MM.1S (cell line): ENCODE measurements at regions not wholly inside any gene's neighbourhood (a gene's known extent, or its start where the extent isn't known, plus 50 kb on each side); places are given as distances from the start of the nearest gene placed in this dataset.

ENCODE experiments used
- DNase-seq: peaks from one replicate; pipeline ENCODE4 v3.0.0-alpha.2; 2015
- H2AFZ ChIP-seq: fragments of 300-600 bp; sonication (generic); 2 replicates; pipeline ENCODE4 v1.6.0; 2016; ENCODE audit warnings: antibody characterized with exemption, low read length
- H3F3A ChIP-seq: fragments of 300-600 bp; sonication (generic); 2 replicates; pipeline ENCODE4 v1.6.1; 2016; ENCODE audit warnings: mild to moderate bottlenecking, antibody characterized with exemption, low read length, moderate library complexity, mixed read lengths; ENCODE audit not compliant: insufficient read depth
- H3K27ac ChIP-seq: fragments of 300-600 bp; sonication (generic); 2 replicates; pipeline ENCODE4 v1.5.1; 2016; ENCODE audit warnings: mild to moderate bottlenecking, low read length
- H3K27me3 ChIP-seq: fragments of 300-600 bp; sonication (generic); replicated peaks from 2 replicates; pipeline ENCODE4 v1.6.0; 2016; ENCODE audit warnings: low read length; ENCODE audit not compliant: insufficient read depth
- H3K36me3 ChIP-seq: fragments of 300-600 bp; sonication (generic); replicated peaks from 2 replicates; pipeline ENCODE4 v1.6.1; 2016; ENCODE audit warnings: mild to moderate bottlenecking, low read length, mixed read lengths; ENCODE audit not compliant: insufficient read depth
- H3K4me1 ChIP-seq: fragments of 300-600 bp; sonication (generic); 2 replicates; pipeline ENCODE4 v1.6.1; 2016; ENCODE audit warnings: low read length, mixed read lengths
- H3K4me2 ChIP-seq: fragments of 300-600 bp; sonication (generic); 2 replicates; pipeline ENCODE4 v1.6.0; 2016; ENCODE audit warnings: low read depth, low read length
- H3K4me3 ChIP-seq: fragments of 300-600 bp; sonication (generic); 2 replicates; pipeline ENCODE4 v1.5.1; 2016; ENCODE audit warnings: low read length, mixed read lengths
- H3K79me2 ChIP-seq: fragments of 300-600 bp; sonication (generic); 2 replicates; pipeline ENCODE4 v1.6.1; 2016; ENCODE audit warnings: mixed run types, low read length, mixed read lengths
- H3K9ac ChIP-seq: fragments of 300-600 bp; sonication (generic); 2 replicates; pipeline ENCODE4 v1.6.1; 2016; ENCODE audit warnings: low read length, mixed read lengths
- H3K9me2 ChIP-seq: fragments of 300-600 bp; sonication (generic); replicated peaks from 2 replicates; pipeline ENCODE4 v1.6.1; 2016; ENCODE audit warnings: mild to moderate bottlenecking, low read length, mixed read lengths; ENCODE audit not compliant: insufficient read depth
- H3K9me3 ChIP-seq: fragments of 300-600 bp; sonication (generic); replicated peaks from 2 replicates; pipeline ENCODE4 v1.6.1; 2016; ENCODE audit warnings: mild to moderate bottlenecking, low read length, mixed read lengths; ENCODE audit not compliant: insufficient read depth
- H4K20me1 ChIP-seq: fragments of 300-600 bp; sonication (generic); 2 replicates; pipeline ENCODE4 v1.6.1; 2016; ENCODE audit warnings: mild to moderate bottlenecking, low read length, moderate library complexity, mixed read lengths; ENCODE audit not compliant: insufficient read depth
- CTCF ChIP-seq: fragments of 300-600 bp; sonication (generic); IDR thresholded peaks from 2 replicates; pipeline ENCODE4 v1.5.1; 2016; ENCODE audit warnings: antibody characterized with exemption, low read length, mixed read lengths
- EZH2 ChIP-seq: fragments of 300-600 bp; sonication (generic); optimal IDR thresholded peaks from 2 replicates; pipeline ENCODE3; 2017; ENCODE audit warnings: low read depth, mild to moderate bottlenecking, antibody characterized with exemption, low read length, mixed read lengths
- EZH2phosphoT487 ChIP-seq: fragments of 300-600 bp; sonication (generic); IDR thresholded peaks from 2 replicates; pipeline ENCODE4 v1.6.1; 2018; ENCODE audit warnings: antibody characterized with exemption, low read length

GRCh38 chr21:15229390-15229789 lies 164.6 kb upstream of the NRIP1 start:
- no peak overlapping the region for H2AFZ ChIP-seq
- H3F3A ChIP-seq: no peaks in the 10 kb centered on the region
- H3K9me2 ChIP-seq: no peaks in the 10 kb centered on the region
- no peaks in the 10 kb centered on the region for H4K20me1 ChIP-seq
- H3K9ac ChIP-seq: no peak overlapping the region
- H3K27me3 ChIP-seq: no peaks in the 10 kb centered on the region
- no peak overlapping the region for H3K27ac ChIP-seq
- H3K79me2 ChIP-seq: no peaks in the 10 kb centered on the region
- no peak for TF ChIP-seq EZH2
- no peak for TF ChIP-seq EZH2phosphoT487
- TF ChIP-seq CTCF: no peak
- H3K36me3 ChIP-seq: no peaks in the 10 kb centered on the region
- no peaks in the 10 kb centered on the region for H3K9me3 ChIP-seq
- no peaks in the 10 kb centered on the region for H3K4me1 ChIP-seq
- DNase-seq: no peak
- H3K4me2 ChIP-seq: no peak overlapping the region
- H3K4me3 ChIP-seq: no peak overlapping the region

GRCh38 chr21:15233611-15234010 lies 168.8 kb upstream of the NRIP1 start:
- Histone ChIP-seq H3K4me2 (no peak overlapping the region), H3K27me3 (no peaks in the 10 kb centered on the region), H3K4me3 (no peak overlapping the region), H3K4me1 (no peaks in the 10 kb centered on the region), H3K79me2 (no peaks in the 10 kb centered on the region), H3K36me3 (no peaks in the 10 kb centered on the region), H3K9me3 (no peaks in the 10 kb centered on the region), H3F3A (no peaks in the 10 kb centered on the region), H3K9me2 (no peaks in the 10 kb centered on the region), H3K9ac (no peak overlapping the region), H3K27ac (no peak overlapping the region), H2AFZ (no peak overlapping the region), H4K20me1 (no peaks in the 10 kb centered on the region)
- no peak for DNase-seq
- no peak for TF ChIP-seq CTCF
- TF ChIP-seq EZH2: no peak
- no peak for TF ChIP-seq EZH2phosphoT487

DNA sequence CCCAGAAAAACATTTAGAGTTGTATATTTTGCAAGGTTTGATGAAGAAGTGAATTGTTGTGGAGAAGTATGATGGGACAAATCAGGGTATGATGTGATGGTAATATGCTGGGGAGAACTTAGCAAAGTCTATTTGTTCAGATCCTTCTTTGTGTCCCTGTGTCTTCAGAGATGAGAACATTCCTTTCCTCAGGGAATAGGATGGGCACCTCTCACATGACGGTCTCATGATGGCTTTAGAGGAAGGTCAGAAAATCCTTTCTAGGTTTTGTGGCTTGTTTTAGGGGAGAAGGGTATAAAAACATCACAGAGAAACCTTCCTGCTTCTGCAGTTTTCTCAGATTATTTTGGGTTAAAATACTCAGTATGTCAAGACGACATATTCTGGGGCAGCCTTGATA lies 171.3 kb upstream of the NRIP1 start:
- H3F3A ChIP-seq: no peaks in the 10 kb centered on the region
- no peaks in the 10 kb centered on the region for H3K9me2 ChIP-seq
- H2AFZ ChIP-seq: no peak overlapping the region
- DNase-seq: no peak
- H3K9ac ChIP-seq: no peak overlapping the region
- H3K79me2 ChIP-seq: no peaks in the 10 kb centered on the region
- H4K20me1 ChIP-seq: no peaks in the 10 kb centered on the region
- no peaks in the 10 kb centered on the region for H3K36me3 ChIP-seq
- H3K27ac ChIP-seq: no peak overlapping the region
- H3K4me2 ChIP-seq: no peak overlapping the region
- H3K4me3 ChIP-seq: no peak overlapping the region
- no peaks in the 10 kb centered on the region for H3K4me1 ChIP-seq
- H3K9me3 ChIP-seq: no peaks in the 10 kb centered on the region
- H3K27me3 ChIP-seq: no peaks in the 10 kb centered on the region
- TF ChIP-seq EZH2phosphoT487 (no peak), EZH2 (no peak), CTCF (no peak)

DNA sequence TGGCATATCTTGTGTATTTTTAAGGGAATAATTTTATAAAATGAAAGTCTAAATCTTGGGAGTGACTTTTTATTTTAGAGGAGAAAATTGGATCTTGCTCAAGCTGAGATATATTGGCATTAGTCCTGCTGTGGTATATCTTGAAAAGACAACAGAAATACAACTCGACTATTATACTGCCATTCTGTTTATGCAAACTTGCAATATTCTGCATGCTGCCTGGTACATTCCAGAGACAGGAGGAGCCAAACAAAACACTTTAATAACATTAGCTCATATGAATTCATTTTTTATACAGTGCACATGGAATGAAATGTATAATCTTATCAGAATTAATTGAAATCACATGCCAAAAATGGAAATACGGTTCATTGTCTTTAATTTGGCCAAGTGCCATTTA lies 176.0 kb upstream of the NRIP1 start:
- no peak overlapping the region for H2AFZ ChIP-seq
- no peaks in the 10 kb centered on the region for H3K79me2 ChIP-seq
- H4K20me1 ChIP-seq: no peaks in the 10 kb centered on the region
- no peak overlapping the region for H3K4me2 ChIP-seq
- H3K9me2 ChIP-seq: no peaks in the 10 kb centered on the region
- no peaks in the 10 kb centered on the region for H3K36me3 ChIP-seq
- no peaks in the 10 kb centered on the region for H3F3A ChIP-seq
- no peak for DNase-seq
- no peak overlapping the region for H3K4me3 ChIP-seq
- no peaks in the 10 kb centered on the region for H3K4me1 ChIP-seq
- H3K27me3 ChIP-seq: no peaks in the 10 kb centered on the region
- H3K9me3 ChIP-seq: no peaks in the 10 kb centered on the region
- TF ChIP-seq CTCF (no peak), EZH2phosphoT487 (no peak), EZH2 (no peak)
- H3K27ac ChIP-seq: no peak overlapping the region
- no peak overlapping the region for H3K9ac ChIP-seq
